ENCODE measurements at regions not wholly inside any gene's neighbourhood (a gene's known extent, or its start where the extent isn't known, plus 50 kb on each side); places are given as distances from the start of the nearest gene placed in this dataset.

DNA sequence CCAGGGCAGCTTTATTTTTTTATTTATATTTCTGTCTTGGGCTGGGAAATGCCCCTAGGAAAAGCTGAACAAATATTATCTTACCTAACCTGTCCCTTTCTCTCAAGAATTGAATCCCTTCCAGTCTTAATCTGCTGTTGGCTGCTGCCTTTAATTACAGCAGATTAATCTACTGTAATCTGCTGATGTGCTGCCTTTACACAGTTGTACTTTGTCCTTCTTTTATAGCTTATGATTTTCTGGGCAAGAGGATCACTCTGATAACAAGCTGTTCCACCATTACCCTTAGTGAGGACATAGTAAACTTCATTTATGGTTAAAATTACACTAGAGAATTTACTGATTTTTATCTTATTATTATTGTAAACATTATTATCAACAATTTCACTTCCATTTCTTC lies 234.5 kb upstream of the MAN1A1 start:
- Histone ChIP-seq H3K27me3 (ENCODE audit: insufficient read depth) (no peaks in the 10 kb centered on the region), H3K79me2 (replicated peaks; ENCODE audit: insufficient read depth) (no peaks in the 10 kb centered on the region), H3F3A (replicated peaks; ENCODE audit: low read depth) (no peaks in the 10 kb centered on the region), H3K9me2 (ENCODE audit: insufficient read depth) (no peaks in the 10 kb centered on the region), H2AFZ (no peak overlapping the region), H3K4me2 (no peak overlapping the region), H4K20me1 (replicated peaks; ENCODE audit: insufficient read depth) (no peaks in the 10 kb centered on the region), H3K36me3 (ENCODE audit: insufficient read depth) (no peaks in the 10 kb centered on the region), H3K27ac (ENCODE audit: low read depth) (no peak overlapping the region), H3K4me3 (no peak overlapping the region), H3K4me1 (ENCODE audit: insufficient read depth) (peaks cover 4% of the 10 kb centered on the region; the same call in 1 of the 2 replicates)
- Mint-ChIP-seq H3K4me3 (no peak overlapping the region), H3K27ac (no peak overlapping the region), H3K4me1 (peaks cover 5% of the 10 kb centered on the region), H3K9me3 (no peaks in the 10 kb centered on the region), H3K36me3 (ENCODE audit: low read depth) (no peaks in the 10 kb centered on the region), H3K27me3 (ENCODE audit: insufficient read depth, low read depth, poor library complexity) (peaks cover 4% of the 10 kb centered on the region)
- DNase-seq (ENCODE audit: low spot score), result no peak
- ATAC-seq, result no peak
- TF ChIP-seq NANOG (IDR thresholded peaks at IDR 0.05; ENCODE audit: borderline replicate concordance) (no peak), REST (IDR thresholded peaks at IDR 0.05; ENCODE audit: unreplicated experiment) (no peak), EZH2phosphoT487 (IDR thresholded peaks at IDR 0.05; ENCODE audit: unreplicated experiment) (no peak), JUNB (IDR thresholded peaks at IDR 0.05; ENCODE audit: unreplicated experiment) (no peak), STAT1 (IDR thresholded peaks at IDR 0.05; ENCODE audit: unreplicated experiment) (no peak), CREB1 (CRISPR knock-in tag; IDR thresholded peaks at IDR 0.05; ENCODE audit: low read depth) (no peak), POLR2AphosphoS5 (IDR thresholded peaks at IDR 0.05; ENCODE audit: low read depth) (no peak), ZNF331 (CRISPR knock-in tag; IDR thresholded peaks at IDR 0.05; ENCODE audit: low read depth) (no peak), EZH2 (IDR thresholded peaks at IDR 0.05; ENCODE audit: low read depth, unreplicated experiment) (no peak)
- TF ChIP-seq, protein P1, sequence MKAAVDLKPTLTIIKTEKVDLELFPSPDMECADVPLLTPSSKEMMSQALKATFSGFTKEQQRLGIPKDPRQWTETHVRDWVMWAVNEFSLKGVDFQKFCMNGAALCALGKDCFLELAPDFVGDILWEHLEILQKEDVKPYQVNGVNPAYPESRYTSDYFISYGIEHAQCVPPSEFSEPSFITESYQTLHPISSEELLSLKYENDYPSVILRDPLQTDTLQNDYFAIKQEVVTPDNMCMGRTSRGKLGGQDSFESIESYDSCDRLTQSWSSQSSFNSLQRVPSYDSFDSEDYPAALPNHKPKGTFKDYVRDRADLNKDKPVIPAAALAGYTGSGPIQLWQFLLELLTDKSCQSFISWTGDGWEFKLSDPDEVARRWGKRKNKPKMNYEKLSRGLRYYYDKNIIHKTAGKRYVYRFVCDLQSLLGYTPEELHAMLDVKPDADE (IDR thresholded peaks at IDR 0.05), result no peak
- TF ChIP-seq, protein P2, sequence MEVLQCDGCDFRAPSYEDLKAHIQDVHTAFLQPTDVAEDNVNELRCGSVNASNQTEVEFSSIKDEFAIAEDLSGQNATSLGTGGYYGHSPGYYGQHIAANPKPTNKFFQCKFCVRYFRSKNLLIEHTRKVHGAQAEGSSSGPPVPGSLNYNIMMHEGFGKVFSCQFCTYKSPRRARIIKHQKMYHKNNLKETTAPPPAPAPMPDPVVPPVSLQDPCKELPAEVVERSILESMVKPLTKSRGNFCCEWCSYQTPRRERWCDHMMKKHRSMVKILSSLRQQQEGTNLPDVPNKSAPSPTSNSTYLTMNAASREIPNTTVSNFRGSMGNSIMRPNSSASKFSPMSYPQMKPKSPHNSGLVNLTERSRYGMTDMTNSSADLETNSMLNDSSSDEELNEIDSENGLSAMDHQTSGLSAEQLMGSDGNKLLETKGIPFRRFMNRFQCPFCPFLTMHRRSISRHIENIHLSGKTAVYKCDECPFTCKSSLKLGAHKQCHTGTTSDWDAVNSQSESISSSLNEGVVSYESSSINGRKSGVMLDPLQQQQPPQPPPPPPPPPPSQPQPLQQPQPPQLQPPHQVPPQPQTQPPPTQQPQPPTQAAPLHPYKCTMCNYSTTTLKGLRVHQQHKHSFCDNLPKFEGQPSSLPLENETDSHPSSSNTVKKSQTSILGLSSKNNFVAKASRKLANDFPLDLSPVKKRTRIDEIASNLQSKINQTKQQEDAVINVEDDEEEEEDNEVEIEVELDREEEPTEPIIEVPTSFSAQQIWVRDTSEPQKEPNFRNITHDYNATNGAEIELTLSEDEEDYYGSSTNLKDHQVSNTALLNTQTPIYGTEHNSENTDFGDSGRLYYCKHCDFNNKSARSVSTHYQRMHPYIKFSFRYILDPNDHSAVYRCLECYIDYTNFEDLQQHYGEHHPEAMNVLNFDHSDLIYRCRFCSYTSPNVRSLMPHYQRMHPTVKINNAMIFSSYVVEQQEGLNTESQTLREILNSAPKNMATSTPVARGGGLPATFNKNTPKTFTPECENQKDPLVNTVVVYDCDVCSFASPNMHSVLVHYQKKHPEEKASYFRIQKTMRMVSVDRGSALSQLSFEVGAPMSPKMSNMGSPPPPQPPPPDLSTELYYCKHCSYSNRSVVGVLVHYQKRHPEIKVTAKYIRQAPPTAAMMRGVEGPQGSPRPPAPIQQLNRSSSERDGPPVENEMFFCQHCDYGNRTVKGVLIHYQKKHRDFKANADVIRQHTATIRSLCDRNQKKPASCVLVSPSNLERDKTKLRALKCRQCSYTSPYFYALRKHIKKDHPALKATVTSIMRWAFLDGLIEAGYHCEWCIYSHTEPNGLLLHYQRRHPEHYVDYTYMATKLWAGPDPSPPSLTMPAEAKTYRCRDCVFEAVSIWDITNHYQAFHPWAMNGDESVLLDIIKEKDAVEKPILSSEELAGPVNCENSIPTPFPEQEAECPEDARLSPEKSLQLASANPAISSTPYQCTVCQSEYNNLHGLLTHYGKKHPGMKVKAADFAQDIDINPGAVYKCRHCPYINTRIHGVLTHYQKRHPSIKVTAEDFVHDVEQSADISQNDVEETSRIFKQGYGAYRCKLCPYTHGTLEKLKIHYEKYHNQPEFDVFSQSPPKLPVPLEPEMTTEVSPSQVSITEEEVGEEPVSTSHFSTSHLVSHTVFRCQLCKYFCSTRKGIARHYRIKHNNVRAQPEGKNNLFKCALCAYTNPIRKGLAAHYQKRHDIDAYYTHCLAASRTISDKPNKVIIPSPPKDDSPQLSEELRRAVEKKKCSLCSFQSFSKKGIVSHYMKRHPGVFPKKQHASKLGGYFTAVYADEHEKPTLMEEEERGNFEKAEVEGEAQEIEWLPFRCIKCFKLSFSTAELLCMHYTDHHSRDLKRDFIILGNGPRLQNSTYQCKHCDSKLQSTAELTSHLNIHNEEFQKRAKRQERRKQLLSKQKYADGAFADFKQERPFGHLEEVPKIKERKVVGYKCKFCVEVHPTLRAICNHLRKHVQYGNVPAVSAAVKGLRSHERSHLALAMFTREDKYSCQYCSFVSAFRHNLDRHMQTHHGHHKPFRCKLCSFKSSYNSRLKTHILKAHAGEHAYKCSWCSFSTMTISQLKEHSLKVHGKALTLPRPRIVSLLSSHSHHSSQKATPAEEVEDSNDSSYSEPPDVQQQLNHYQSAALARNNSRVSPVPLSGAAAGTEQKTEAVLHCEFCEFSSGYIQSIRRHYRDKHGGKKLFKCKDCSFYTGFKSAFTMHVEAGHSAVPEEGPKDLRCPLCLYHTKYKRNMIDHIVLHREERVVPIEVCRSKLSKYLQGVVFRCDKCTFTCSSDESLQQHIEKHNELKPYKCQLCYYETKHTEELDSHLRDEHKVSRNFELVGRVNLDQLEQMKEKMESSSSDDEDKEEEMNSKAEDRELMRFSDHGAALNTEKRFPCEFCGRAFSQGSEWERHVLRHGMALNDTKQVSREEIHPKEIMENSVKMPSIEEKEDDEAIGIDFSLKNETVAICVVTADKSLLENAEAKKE (CRISPR knock-in tag; IDR thresholded peaks at IDR 0.05), result no peak
